ENCODE measurements at regions not wholly inside any gene's neighbourhood (a gene's known extent, or its start where the extent isn't known, plus 50 kb on each side); places are given as distances from the start of the nearest gene placed in this dataset.

- Histone ChIP-seq H3K27ac (ENCODE audit: low read length) (no peak overlapping the region), H3K9ac (ENCODE audit: low read length) (no peak overlapping the region), H2AFZ (ENCODE audit: low read depth, low read length) (no peak overlapping the region), H3K4me3 (ENCODE audit: low read length) (no peak overlapping the region), H3K27me3 (ENCODE audit: low read depth, low read length) (no peaks in the 10 kb centered on the region), H3K79me2 (ENCODE audit: low read length) (no peaks in the 10 kb centered on the region), H3K4me1 (ENCODE audit: low read length) (no peaks in the 10 kb centered on the region), H4K20me1 (ENCODE audit: insufficient read depth, low read length) (no peaks in the 10 kb centered on the region), H3K4me2 (ENCODE audit: low read length) (no peak overlapping the region), H3K36me3 (replicated peaks; ENCODE audit: low read depth, low read length) (no peaks in the 10 kb centered on the region), H3K9me3 (ENCODE audit: insufficient read depth, low read length) (no peaks in the 10 kb centered on the region)
- TF ChIP-seq CTCF (IDR thresholded peaks at IDR 0.05; ENCODE audit: low read depth, low read length) (no peak), EZH2phosphoT487 (IDR thresholded peaks at IDR 0.05; ENCODE audit: low read depth) (no peak)
These were observed 157.0 kb downstream of the CBLL2 start for GRCh38 chrX:22429704-22430103.

- Histone ChIP-seq H3K36me3 (replicated peaks; ENCODE audit: low read depth, low read length) (no peaks in the 10 kb centered on the region), H4K20me1 (ENCODE audit: insufficient read depth, low read length) (no peaks in the 10 kb centered on the region), H3K4me1 (ENCODE audit: low read length) (no peaks in the 10 kb centered on the region), H3K4me2 (ENCODE audit: low read length) (no peak overlapping the region), H3K27ac (ENCODE audit: low read length) (no peak overlapping the region), H3K9me3 (ENCODE audit: insufficient read depth, low read length) (no peaks in the 10 kb centered on the region), H2AFZ (ENCODE audit: low read depth, low read length) (no peak overlapping the region), H3K9ac (ENCODE audit: low read length) (no peak overlapping the region), H3K27me3 (ENCODE audit: low read depth, low read length) (no peaks in the 10 kb centered on the region), H3K79me2 (ENCODE audit: low read length) (no peaks in the 10 kb centered on the region), H3K4me3 (ENCODE audit: low read length) (no peak overlapping the region)
- TF ChIP-seq CTCF (IDR thresholded peaks at IDR 0.05; ENCODE audit: low read depth, low read length): no peak
- no peak for TF ChIP-seq EZH2phosphoT487 (IDR thresholded peaks at IDR 0.05; ENCODE audit: low read depth)
These were observed 158.0 kb downstream of the CBLL2 start for GRCh38 chrX:22430701-22431100.

GRCh38 chrX:22433292-22434070 is 160.8 kb downstream of the CBLL2 start:
- Histone ChIP-seq H3K4me3 (ENCODE audit: low read length) (no peak overlapping the region), H3K36me3 (replicated peaks; ENCODE audit: low read depth, low read length) (no peaks in the 10 kb centered on the region), H3K4me2 (ENCODE audit: low read length) (no peak overlapping the region), H2AFZ (ENCODE audit: low read depth, low read length) (no peak overlapping the region), H4K20me1 (ENCODE audit: insufficient read depth, low read length) (no peaks in the 10 kb centered on the region), H3K9ac (ENCODE audit: low read length) (no peak overlapping the region), H3K27me3 (ENCODE audit: low read depth, low read length) (no peaks in the 10 kb centered on the region), H3K79me2 (ENCODE audit: low read length) (no peaks in the 10 kb centered on the region), H3K4me1 (ENCODE audit: low read length) (no peaks in the 10 kb centered on the region), H3K27ac (ENCODE audit: low read length) (no peak overlapping the region), H3K9me3 (ENCODE audit: insufficient read depth, low read length) (no peaks in the 10 kb centered on the region)
- TF ChIP-seq EZH2phosphoT487 (IDR thresholded peaks at IDR 0.05; ENCODE audit: low read depth) (no peak), CTCF (IDR thresholded peaks at IDR 0.05; ENCODE audit: low read depth, low read length) (no peak)

- no peaks in the 10 kb centered on the region for H3K79me2 ChIP-seq (ENCODE audit: low read length)
- no peaks in the 10 kb centered on the region for H4K20me1 ChIP-seq (ENCODE audit: insufficient read depth, low read length)
- H2AFZ ChIP-seq (ENCODE audit: low read depth, low read length): no peak overlapping the region
- no peaks in the 10 kb centered on the region for H3K36me3 ChIP-seq (replicated peaks; ENCODE audit: low read depth, low read length)
- no peak overlapping the region for H3K4me2 ChIP-seq (ENCODE audit: low read length)
- TF ChIP-seq EZH2phosphoT487 (IDR thresholded peaks at IDR 0.05; ENCODE audit: low read depth): no peak
- TF ChIP-seq CTCF (IDR thresholded peaks at IDR 0.05; ENCODE audit: low read depth, low read length): no peak
- H3K27ac ChIP-seq (ENCODE audit: low read length): no peak overlapping the region
- no peaks in the 10 kb centered on the region for H3K4me1 ChIP-seq (ENCODE audit: low read length)
- H3K9me3 ChIP-seq (ENCODE audit: insufficient read depth, low read length): no peaks in the 10 kb centered on the region
- H3K27me3 ChIP-seq (ENCODE audit: low read depth, low read length): no peaks in the 10 kb centered on the region
- H3K4me3 ChIP-seq (ENCODE audit: low read length): no peak overlapping the region
- no peak overlapping the region for H3K9ac ChIP-seq (ENCODE audit: low read length)
These were observed 173.2 kb downstream of the CBLL2 start for GRCh38 chrX:22445880-22446279.
